ENCODE measurements at regions not wholly inside any gene's neighbourhood (a gene's known extent, or its start where the extent isn't known, plus 50 kb on each side); places are given as distances from the start of the nearest gene placed in this dataset.

DNA sequence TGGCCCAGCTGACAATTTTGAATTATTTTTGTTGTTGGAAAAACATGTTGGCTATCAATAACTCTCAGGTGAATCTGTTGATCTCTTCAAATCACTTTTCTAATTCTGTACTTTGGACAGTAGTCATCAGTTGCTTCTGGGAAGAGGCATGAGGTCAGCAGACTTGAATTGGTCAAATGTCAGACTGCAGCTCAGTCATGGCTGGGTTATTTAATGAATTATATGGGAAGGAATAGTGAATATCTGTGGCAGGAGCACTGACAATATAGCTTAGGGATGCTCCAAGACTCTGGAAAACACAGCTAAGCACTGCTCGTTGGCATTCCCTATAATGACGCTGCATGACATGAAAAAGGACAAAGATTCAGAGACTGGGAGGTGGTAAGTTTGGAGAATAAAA, 98.8 kb upstream of the GAP43 start:
- Histone ChIP-seq H3K9me3 (no peaks in the 10 kb centered on the region), H3K4me1 (peaks cover 0 to 22% (median 0%) of the 10 kb centered on the region in 12 donors), H3K36me3 (no peaks in the 10 kb centered on the region), H3K27ac (peak overlapping the region in 2 of 12 donors; percentile 58 to 62), H3K27me3 (no peaks in the 10 kb centered on the region), H3K4me3 (no peak overlapping the region)
- DNase-seq (no peak), ATAC-seq (no peak)
- WGBS, 4 donors: 44 to 66% (median 50%) methylated on average over 2 of the region's 2 CpGs
- TF ChIP-seq, protein P1, sequence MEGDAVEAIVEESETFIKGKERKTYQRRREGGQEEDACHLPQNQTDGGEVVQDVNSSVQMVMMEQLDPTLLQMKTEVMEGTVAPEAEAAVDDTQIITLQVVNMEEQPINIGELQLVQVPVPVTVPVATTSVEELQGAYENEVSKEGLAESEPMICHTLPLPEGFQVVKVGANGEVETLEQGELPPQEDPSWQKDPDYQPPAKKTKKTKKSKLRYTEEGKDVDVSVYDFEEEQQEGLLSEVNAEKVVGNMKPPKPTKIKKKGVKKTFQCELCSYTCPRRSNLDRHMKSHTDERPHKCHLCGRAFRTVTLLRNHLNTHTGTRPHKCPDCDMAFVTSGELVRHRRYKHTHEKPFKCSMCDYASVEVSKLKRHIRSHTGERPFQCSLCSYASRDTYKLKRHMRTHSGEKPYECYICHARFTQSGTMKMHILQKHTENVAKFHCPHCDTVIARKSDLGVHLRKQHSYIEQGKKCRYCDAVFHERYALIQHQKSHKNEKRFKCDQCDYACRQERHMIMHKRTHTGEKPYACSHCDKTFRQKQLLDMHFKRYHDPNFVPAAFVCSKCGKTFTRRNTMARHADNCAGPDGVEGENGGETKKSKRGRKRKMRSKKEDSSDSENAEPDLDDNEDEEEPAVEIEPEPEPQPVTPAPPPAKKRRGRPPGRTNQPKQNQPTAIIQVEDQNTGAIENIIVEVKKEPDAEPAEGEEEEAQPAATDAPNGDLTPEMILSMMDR (IDR thresholded peaks at IDR 0.05): no peak
- no peak for TF ChIP-seq POLR2A (IDR thresholded peaks at IDR 0.05)
- intact Hi-C loops (cut with DNase I): no loop called here

DNA sequence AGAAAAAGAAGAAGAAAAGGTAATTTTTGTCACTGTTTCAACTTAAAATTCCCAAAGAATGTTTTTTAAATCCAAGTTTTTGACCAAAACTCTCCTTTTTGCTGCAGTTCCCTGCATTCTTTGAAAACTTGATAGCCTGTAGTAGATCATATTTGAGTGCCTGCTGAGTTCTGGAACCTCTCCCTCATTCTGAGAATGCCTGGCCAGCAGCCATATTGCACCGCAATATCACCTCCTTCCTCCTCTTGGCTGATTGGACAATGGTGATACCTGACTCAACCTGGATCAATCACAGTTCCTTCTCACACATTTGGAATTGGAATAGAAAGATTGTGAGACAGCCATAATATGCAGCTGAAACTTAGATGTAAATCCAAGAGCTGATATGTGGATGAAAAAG, 97.6 kb upstream of the GAP43 start:
- H3K36me3 ChIP-seq: no peaks in the 10 kb centered on the region
- DNase-seq (no peak), ATAC-seq (no peak)
- TF ChIP-seq POLR2A (IDR thresholded peaks at IDR 0.05): no peak
- TF ChIP-seq, protein P1 (IDR thresholded peaks at IDR 0.05): no peak
- H3K4me3 ChIP-seq: no peak overlapping the region
- no peak overlapping the region for H3K27ac ChIP-seq
- H3K9me3 ChIP-seq: peaks cover 0 to 5% (median 0%) of the 10 kb centered on the region in 12 donors
- peaks cover 0 to 22% (median 0%) of the 10 kb centered on the region in 12 donors for H3K4me1 ChIP-seq
- 19 to 28% (median 22%) methylated on average over 1 of the region's 1 CpG for WGBS, 4 donors
- intact Hi-C loops (cut with DNase I): no loop called here
- no peaks in the 10 kb centered on the region for H3K27me3 ChIP-seq

DNA sequence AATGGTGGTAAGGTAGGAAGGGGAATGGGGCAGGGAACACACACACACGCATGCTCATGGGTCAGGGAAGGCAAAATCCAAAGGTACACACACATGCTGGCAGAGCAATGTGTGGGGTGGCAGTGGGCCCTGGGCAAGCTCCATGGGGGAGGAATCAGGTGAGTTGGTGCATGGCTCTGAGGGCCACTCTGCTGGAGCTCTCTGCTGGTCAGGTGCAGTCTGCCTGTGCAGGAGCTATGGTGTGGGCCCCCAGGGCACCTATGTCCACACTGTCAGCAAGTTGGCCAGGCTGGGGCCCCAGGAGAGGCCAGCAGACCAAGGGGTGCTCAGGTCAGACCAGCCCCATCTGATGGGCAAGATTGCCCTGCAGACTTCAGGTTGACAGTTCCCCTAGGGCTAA, 90.1 kb upstream of the GAP43 start:
- intact Hi-C loops (cut with DNase I): no loop called here
- ATAC-seq: no peak
- Histone ChIP-seq H3K4me1 (no peaks in the 10 kb centered on the region), H3K4me3 (no peak overlapping the region), H3K9me3 (peaks cover 0 to 18% (median 0%) of the 10 kb centered on the region in 12 donors), H3K27ac (no peak overlapping the region), H3K27me3 (no peaks in the 10 kb centered on the region), H3K36me3 (no peaks in the 10 kb centered on the region)
- peak in 1 of 5 donors; percentile 46 for DNase-seq
- 94 to 100% (median 100%) methylated on average over 1 of the region's 1 CpG for WGBS, 4 donors
- TF ChIP-seq POLR2A (IDR thresholded peaks at IDR 0.05): no peak
- TF ChIP-seq, protein P1 (IDR thresholded peaks at IDR 0.05): no peak

DNA sequence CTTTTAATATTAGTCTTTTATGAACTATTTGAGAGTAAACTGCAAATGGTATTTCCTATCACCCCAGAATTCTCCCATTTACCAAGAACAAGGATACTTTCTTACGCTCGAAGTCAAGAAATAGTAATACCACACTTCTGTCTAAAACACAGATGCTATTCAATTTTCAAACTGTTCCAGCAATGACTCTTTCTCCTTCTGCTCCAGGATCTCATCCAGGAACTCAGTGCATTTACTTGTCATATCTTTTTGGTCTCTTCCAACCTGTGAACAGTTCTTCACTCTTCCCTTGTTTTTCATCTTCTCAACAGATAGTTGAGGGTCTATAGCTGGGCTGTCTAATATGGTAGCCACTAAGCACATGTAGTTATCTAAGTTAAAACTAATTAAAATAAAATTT, 87.1 kb upstream of the GAP43 start:
- ATAC-seq (no peak), DNase-seq (no peak)
- no peak for TF ChIP-seq POLR2A (IDR thresholded peaks at IDR 0.05)
- TF ChIP-seq, protein P1 (IDR thresholded peaks at IDR 0.05): no peak
- Histone ChIP-seq H3K27me3 (no peaks in the 10 kb centered on the region), H3K4me1 (no peaks in the 10 kb centered on the region), H3K27ac (no peak overlapping the region), H3K9me3 (peaks cover 0 to 8% (median 0%) of the 10 kb centered on the region in 12 donors), H3K36me3 (no peaks in the 10 kb centered on the region), H3K4me3 (no peak overlapping the region)
- intact Hi-C loops (cut with DNase I): no loop called here
- WGBS, 4 donors: 96 to 100% (median 97%) methylated on average over 2 of the region's 2 CpGs

Measured in heart left ventricle (tissue), 16 donors.